HEK293 (cell line): ENCODE measurements at regions not wholly inside any gene's neighbourhood (a gene's known extent, or its start where the extent isn't known, plus 50 kb on each side); places are given as distances from the start of the nearest gene placed in this dataset.

Experiments used
- CTCF ChIA-PET: fragments of 350-600 bp; formaldehyde crosslinking; extraction: SDS; loops from one replicate; lab custom pipeline; 2021; ENCODE audit warnings: antibody characterized with exemption; lab: Yijun Ruan, JAX
- POLR2A ChIA-PET: fragments of 300-600 bp; formaldehyde crosslinking; extraction: SDS; loops from one replicate; lab custom pipeline; 2020; ENCODE audit warnings: antibody characterized with exemption, inconsistent platforms; lab: Yijun Ruan, JAX
- H3K27ac ChIP-seq: fragments of 200-500 bp; sonication (Bioruptor generic); 2 replicates; pipeline ENCODE4 v1.5.1; 2014; ENCODE audit warnings: low read depth, low read length, control low read depth, inconsistent platforms; ENCODE audit errors: extremely low read depth
- H3K36me3 ChIP-seq, 2 experiments: fragments of 200-500 bp in 1 of 2; sonication (Bioruptor generic) in 1 of 2; 1 replicate in 1 of 2; 2 replicates in 1 of 2; pipeline ENCODE4 v1.5.1; 2014 to 2017; ENCODE audit warnings: inconsistent platforms in 2 of 2, low read length in 2 of 2; ENCODE audit not compliant: control insufficient read depth in 2 of 2, insufficient read depth in 1 of 2
- H3K4me1 ChIP-seq: fragments of 200-500 bp; sonication (Bioruptor generic); 2 replicates; pipeline ENCODE4 v1.5.1; 2014; ENCODE audit warnings: mild to moderate bottlenecking, low read length, inconsistent platforms; ENCODE audit not compliant: control insufficient read depth, insufficient read depth
- H3K4me3 ChIP-seq: 2 replicates; pipeline ENCODE4 v1.5.1; 2011; ENCODE audit warnings: low read depth, mild to moderate bottlenecking, control low read depth, low read length, moderate library complexity
- H3K9me3 ChIP-seq: fragments of 200-500 bp; sonication (Bioruptor generic); 2 replicates; pipeline ENCODE4 v1.5.1; 2014; ENCODE audit warnings: low read depth, low read length, inconsistent platforms; ENCODE audit not compliant: control insufficient read depth, insufficient read depth
- KLF7 ChIP-seq: fragments of 450-650 bp; formaldehyde crosslinking; IDR thresholded peaks from 2 replicates; pipeline ENCODE4 v1.5.1; 2016; ENCODE audit warnings: missing biosample characterization, missing genetic modification characterization, borderline replicate concordance
- SETDB1 ChIP-seq: IDR thresholded peaks from one replicate; pipeline ENCODE4 v1.6.1; 2017; ENCODE audit warnings: mild to moderate bottlenecking, low read length, moderate library complexity, mixed read lengths; ENCODE audit not compliant: insufficient read length
- SP2 ChIP-seq: fragments of 450-650 bp; formaldehyde crosslinking; IDR thresholded peaks from 2 replicates; pipeline ENCODE4 v1.5.1; 2016; ENCODE audit warnings: missing biosample characterization, missing genetic modification characterization
- TCF7L2 ChIP-seq: IDR thresholded peaks from 2 replicates; pipeline ENCODE4 v1.6.1; 2011; ENCODE audit warnings: low read depth, mild to moderate bottlenecking, inconsistent platforms, low read length, moderate library complexity, borderline replicate concordance
- TRIM28 ChIP-seq: IDR thresholded peaks from 2 replicates; pipeline ENCODE4 v1.6.1; 2011; ENCODE audit warnings: low read length, control low read depth, borderline replicate concordance
- ZBTB48 ChIP-seq: fragments of 450-650 bp; formaldehyde crosslinking; IDR thresholded peaks from 2 replicates; pipeline ENCODE4 v1.5.1; 2016; ENCODE audit warnings: missing biosample characterization, missing genetic modification characterization
- ZFP3 ChIP-seq: fragments of 450-650 bp; formaldehyde crosslinking; IDR thresholded peaks from 2 replicates; pipeline ENCODE4 v1.5.1; 2016; ENCODE audit warnings: low read depth, missing biosample characterization, missing genetic modification characterization
- ZNF157 ChIP-seq: fragments of 450-650 bp; formaldehyde crosslinking; IDR thresholded peaks from 2 replicates; pipeline ENCODE4 v1.5.1; 2016; ENCODE audit warnings: missing biosample characterization, missing genetic modification characterization
- ZNF184 ChIP-seq: fragments of 450-650 bp; IDR thresholded peaks from 2 replicates; pipeline ENCODE4 v1.5.1; 2018; ENCODE audit warnings: missing biosample characterization, mild to moderate bottlenecking, missing genetic modification characterization
- ZNF214 ChIP-seq: fragments of 450-650 bp; formaldehyde crosslinking; IDR thresholded peaks from 2 replicates; pipeline ENCODE4 v1.5.1; 2017; ENCODE audit warnings: missing biosample characterization, mild to moderate bottlenecking, missing genetic modification characterization, borderline replicate concordance
- ZNF274 ChIP-seq, 2 experiments: fragments of 200-500 bp in 1 of 2; fragments of 450-650 bp in 1 of 2; sonication (Bioruptor generic) in 1 of 2; formaldehyde crosslinking in 1 of 2; IDR thresholded peaks; 2 replicates each; pipeline versions ENCODE4 v1.5.1 to v1.6.1; 2014 to 2016; ENCODE audit warnings: borderline replicate concordance in 1 of 2, inconsistent platforms in 1 of 2, low read length in 1 of 2, missing biosample characterization in 1 of 2, missing genetic modification characterization in 1 of 2
- ZNF354C ChIP-seq: fragments of 450-650 bp; formaldehyde crosslinking; IDR thresholded peaks from 2 replicates; pipeline ENCODE4 v1.5.1; 2016; ENCODE audit warnings: missing biosample characterization, missing genetic modification characterization, low read depth, borderline replicate concordance
- ZNF501 ChIP-seq: fragments of 450-650 bp; formaldehyde crosslinking; IDR thresholded peaks from 2 replicates; pipeline ENCODE4 v1.5.1; 2016; ENCODE audit warnings: missing biosample characterization, missing genetic modification characterization
- ZNF521 ChIP-seq: fragments of 450-650 bp; formaldehyde crosslinking; IDR thresholded peaks from 2 replicates; pipeline ENCODE4 v1.5.1; 2017; ENCODE audit warnings: missing biosample characterization, mild to moderate bottlenecking, missing genetic modification characterization
- ZNF560 ChIP-seq: fragments of 450-650 bp; formaldehyde crosslinking; IDR thresholded peaks from 2 replicates; pipeline ENCODE4 v1.5.1; 2017; ENCODE audit warnings: missing biosample characterization, missing genetic modification characterization, borderline replicate concordance
- ZNF600 ChIP-seq: fragments of 450-650 bp; formaldehyde crosslinking; IDR thresholded peaks from 2 replicates; pipeline ENCODE4 v1.5.1; 2016; ENCODE audit warnings: missing biosample characterization, missing genetic modification characterization
- ZNF623 ChIP-seq: fragments of 450-650 bp; formaldehyde crosslinking; IDR thresholded peaks from 2 replicates; pipeline ENCODE4 v1.5.1; 2016; ENCODE audit warnings: missing biosample characterization, missing genetic modification characterization
- ZNF747 ChIP-seq: fragments of 450-650 bp; formaldehyde crosslinking; IDR thresholded peaks from 2 replicates; pipeline ENCODE4 v1.5.1; 2016; ENCODE audit warnings: missing biosample characterization, missing genetic modification characterization
- ZSCAN16 ChIP-seq: fragments of 450-650 bp; formaldehyde crosslinking; IDR thresholded peaks from 2 replicates; pipeline ENCODE4 v1.5.1; 2016; ENCODE audit warnings: missing biosample characterization, missing genetic modification characterization
- TF ChIP-seq, protein P1 (sequence below): fragments of 450-650 bp; IDR thresholded peaks from 2 replicates; pipeline ENCODE4 v1.5.1; 2018; ENCODE audit warnings: missing biosample characterization, missing genetic modification characterization
- TF ChIP-seq, protein P2 (sequence below): fragments of 450-650 bp; formaldehyde crosslinking; IDR thresholded peaks from 2 replicates; pipeline ENCODE4 v1.5.1; 2017; ENCODE audit warnings: missing biosample characterization, missing genetic modification characterization
- TF ChIP-seq, protein P3 (sequence below): fragments of 450-650 bp; formaldehyde crosslinking; IDR thresholded peaks from 2 replicates; pipeline ENCODE4 v1.5.1; 2016; ENCODE audit warnings: missing biosample characterization, missing genetic modification characterization
- TF ChIP-seq, protein P4 (sequence below): fragments of 450-650 bp; formaldehyde crosslinking; IDR thresholded peaks from 2 replicates; pipeline ENCODE4 v1.5.1; 2016; ENCODE audit warnings: missing biosample characterization, missing genetic modification characterization

DNA sequence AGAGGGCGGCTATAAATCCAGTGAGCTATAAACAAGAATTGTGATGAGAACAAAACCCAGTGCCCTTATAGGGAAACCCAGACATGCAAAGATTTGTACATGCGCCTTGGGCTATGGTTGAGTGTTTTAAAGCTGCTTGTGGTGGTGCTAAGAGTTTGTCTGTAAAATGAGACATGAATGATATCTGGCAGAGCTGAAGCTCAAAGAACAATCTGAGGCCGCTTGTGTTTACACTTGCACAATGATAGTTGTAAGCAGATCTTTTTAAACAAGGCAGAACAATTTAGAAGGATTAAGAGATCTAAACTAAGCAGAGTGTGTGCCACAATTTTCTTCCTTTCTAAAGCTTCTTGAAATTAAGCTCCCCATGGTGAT is 80.4 kb upstream of the ADAMTS5 start:
- ChIA-PET CTCF (interaction anchor here (0.6 to 1.1 kb wide), 5 partner anchors 97 to 1699 kb away, joined by 3 to 5 read pairs (median 3); no protein-coding TSS in a partner anchor), POLR2A (interaction anchor here (1.3 to 2.3 kb wide), 2 partner anchors 80 to 203 kb away, joined by 5 to 8 read pairs; partner anchors contain the start of gene ADAMTS5)
- H3K27ac ChIP-seq = peak overlapping the region; percentile 93
- peaks cover 12% of the 10 kb centered on the region for H3K4me1 ChIP-seq
- no peaks in the 10 kb centered on the region for H3K9me3 ChIP-seq
- TF ChIP-seq SETDB1 (peak; percentile 17), ZNF747 (tag by site-specific recombination) (no peak), TCF7L2 (peak; percentile 87), ZNF623 (tag by site-specific recombination) (no peak), TRIM28 (peak; percentile 69; the same call in 1 of the 2 replicates), ZNF214 (tag by site-specific recombination) (no peak), ZNF501 (no peak)
- TF ChIP-seq, protein P1, sequence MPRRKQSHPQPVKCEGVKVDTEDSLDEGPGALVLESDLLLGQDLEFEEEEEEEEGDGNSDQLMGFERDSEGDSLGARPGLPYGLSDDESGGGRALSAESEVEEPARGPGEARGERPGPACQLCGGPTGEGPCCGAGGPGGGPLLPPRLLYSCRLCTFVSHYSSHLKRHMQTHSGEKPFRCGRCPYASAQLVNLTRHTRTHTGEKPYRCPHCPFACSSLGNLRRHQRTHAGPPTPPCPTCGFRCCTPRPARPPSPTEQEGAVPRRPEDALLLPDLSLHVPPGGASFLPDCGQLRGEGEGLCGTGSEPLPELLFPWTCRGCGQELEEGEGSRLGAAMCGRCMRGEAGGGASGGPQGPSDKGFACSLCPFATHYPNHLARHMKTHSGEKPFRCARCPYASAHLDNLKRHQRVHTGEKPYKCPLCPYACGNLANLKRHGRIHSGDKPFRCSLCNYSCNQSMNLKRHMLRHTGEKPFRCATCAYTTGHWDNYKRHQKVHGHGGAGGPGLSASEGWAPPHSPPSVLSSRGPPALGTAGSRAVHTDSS (tag by site-specific recombination) = no peak
- H3K4me3 ChIP-seq = no peak overlapping the region
- H3K36me3 ChIP-seq = no peaks in the 10 kb centered on the region

DNA sequence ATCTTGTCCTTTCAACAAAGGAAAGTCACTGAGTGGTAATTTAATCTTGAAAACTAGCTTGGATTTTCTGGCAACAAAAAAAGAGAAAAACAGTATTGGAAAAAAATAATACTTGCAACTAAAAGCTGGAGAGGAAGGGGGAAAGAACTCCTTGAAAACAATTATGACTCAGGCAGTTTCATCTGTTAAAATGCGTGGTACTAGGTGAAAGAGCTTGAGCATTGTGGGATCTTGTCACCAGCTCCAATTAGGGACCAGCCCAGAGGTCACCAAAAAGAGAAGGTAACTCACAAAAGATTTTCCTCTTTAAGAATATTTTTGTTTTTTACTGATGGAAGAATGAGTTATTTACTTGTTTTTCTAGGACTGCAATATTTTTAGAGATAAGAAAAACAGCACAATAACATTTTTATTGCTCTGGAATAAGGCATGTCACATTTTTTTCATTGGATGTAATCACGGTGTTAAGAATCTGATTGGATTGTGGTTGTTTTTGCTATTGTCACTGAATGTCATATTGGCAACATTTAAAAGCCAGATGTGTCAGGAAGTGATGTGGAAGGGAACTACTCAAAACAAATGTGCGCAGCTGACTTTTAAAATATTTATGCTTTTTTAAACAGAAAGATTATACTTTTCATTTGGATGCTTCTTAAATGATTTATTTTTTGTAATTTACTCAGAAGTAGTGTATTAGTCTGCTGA is 78.5 kb upstream of the ADAMTS5 start:
- Histone ChIP-seq H3K4me1 (peaks cover 12% of the 10 kb centered on the region), H3K4me3 (no peak overlapping the region), H3K27ac (no peak overlapping the region), H3K36me3 (no peaks in the 10 kb centered on the region), H3K9me3 (no peaks in the 10 kb centered on the region)
- TF ChIP-seq SP2 (tag by site-specific recombination) (no peak), ZNF600 (tag by site-specific recombination) (no peak), ZFP3 (tag by site-specific recombination) (no peak), ZNF560 (tag by site-specific recombination) (no peak), ZNF354C (tag by site-specific recombination) (no peak), ZNF184 (tag by site-specific recombination) (no peak), KLF7 (tag by site-specific recombination) (no peak), ZSCAN16 (no peak), ZNF274 (IDR thresholded peaks at IDR 0.05; ENCODE audit: low read length) (no peak), ZNF274 (tag by site-specific recombination; IDR thresholded peaks at IDR 0.05; ENCODE audit: borderline replicate concordance) (no peak), ZNF157 (tag by site-specific recombination) (no peak), ZNF214 (tag by site-specific recombination) (no peak), SETDB1 (no peak), ZBTB48 (tag by site-specific recombination) (no peak), ZNF521 (tag by site-specific recombination) (no peak), ZNF747 (tag by site-specific recombination) (no peak)
- TF ChIP-seq, protein P2, sequence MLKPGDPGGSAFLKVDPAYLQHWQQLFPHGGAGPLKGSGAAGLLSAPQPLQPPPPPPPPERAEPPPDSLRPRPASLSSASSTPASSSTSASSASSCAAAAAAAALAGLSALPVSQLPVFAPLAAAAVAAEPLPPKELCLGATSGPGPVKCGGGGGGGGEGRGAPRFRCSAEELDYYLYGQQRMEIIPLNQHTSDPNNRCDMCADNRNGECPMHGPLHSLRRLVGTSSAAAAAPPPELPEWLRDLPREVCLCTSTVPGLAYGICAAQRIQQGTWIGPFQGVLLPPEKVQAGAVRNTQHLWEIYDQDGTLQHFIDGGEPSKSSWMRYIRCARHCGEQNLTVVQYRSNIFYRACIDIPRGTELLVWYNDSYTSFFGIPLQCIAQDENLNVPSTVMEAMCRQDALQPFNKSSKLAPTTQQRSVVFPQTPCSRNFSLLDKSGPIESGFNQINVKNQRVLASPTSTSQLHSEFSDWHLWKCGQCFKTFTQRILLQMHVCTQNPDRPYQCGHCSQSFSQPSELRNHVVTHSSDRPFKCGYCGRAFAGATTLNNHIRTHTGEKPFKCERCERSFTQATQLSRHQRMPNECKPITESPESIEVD = no peak
- TF ChIP-seq, protein P3, sequence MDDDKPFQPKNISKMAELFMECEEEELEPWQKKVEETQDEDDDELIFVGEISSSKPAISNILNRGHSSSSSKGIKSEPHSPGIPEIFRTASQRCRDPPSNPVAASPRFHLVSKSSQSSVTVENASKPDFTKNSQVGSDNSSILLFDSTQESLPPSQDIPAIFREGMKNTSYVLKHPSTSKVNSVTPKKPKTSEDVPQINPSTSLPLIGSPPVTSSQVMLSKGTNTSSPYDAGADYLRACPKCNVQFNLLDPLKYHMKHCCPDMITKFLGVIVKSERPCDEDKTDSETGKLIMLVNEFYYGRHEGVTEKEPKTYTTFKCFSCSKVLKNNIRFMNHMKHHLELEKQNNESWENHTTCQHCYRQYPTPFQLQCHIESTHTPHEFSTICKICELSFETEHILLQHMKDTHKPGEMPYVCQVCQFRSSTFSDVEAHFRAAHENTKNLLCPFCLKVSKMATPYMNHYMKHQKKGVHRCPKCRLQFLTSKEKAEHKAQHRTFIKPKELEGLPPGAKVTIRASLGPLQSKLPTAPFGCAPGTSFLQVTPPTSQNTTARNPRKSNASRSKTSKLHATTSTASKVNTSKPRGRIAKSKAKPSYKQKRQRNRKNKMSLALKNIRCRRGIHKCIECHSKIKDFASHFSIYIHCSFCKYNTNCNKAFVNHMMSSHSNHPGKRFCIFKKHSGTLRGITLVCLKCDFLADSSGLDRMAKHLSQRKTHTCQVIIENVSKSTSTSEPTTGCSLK (tag by site-specific recombination) = no peak
- TF ChIP-seq, protein P4, sequence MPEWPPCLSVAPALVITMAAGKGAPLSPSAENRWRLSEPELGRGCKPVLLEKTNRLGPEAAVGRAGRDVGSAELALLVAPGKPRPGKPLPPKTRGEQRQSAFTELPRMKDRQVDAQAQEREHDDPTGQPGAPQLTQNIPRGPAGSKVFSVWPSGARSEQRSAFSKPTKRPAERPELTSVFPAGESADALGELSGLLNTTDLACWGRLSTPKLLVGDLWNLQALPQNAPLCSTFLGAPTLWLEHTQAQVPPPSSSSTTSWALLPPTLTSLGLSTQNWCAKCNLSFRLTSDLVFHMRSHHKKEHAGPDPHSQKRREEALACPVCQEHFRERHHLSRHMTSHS (tag by site-specific recombination) = no peak
- TF ChIP-seq, protein P1 (tag by site-specific recombination) = no peak
- ChIA-PET CTCF (interaction anchor here (0.7 to 1.4 kb wide), 4 partner anchors 9 to 264 kb away, joined by 3 to 4 read pairs (median 3); no protein-coding TSS in a partner anchor), POLR2A (interaction anchor here (2.3 kb wide), 1 partner anchor 201 kb away, joined by 8 read pairs; no protein-coding TSS in a partner anchor)
